Inflammatory macrophage (primary cell): ENCODE measurements at regions not wholly inside any gene's neighbourhood (a gene's known extent, or its start where the extent isn't known, plus 50 kb on each side); places are given as distances from the start of the nearest gene placed in this dataset.
A peak's percentile ranks its signal among the peaks of the same experiment; 100 is the strongest.

Experiments
- DNase-seq, 2 donors: peaks; one replicate each; pipeline ENCODE4 v3.0.0-alpha.2; 2020 to 2022

DNA sequence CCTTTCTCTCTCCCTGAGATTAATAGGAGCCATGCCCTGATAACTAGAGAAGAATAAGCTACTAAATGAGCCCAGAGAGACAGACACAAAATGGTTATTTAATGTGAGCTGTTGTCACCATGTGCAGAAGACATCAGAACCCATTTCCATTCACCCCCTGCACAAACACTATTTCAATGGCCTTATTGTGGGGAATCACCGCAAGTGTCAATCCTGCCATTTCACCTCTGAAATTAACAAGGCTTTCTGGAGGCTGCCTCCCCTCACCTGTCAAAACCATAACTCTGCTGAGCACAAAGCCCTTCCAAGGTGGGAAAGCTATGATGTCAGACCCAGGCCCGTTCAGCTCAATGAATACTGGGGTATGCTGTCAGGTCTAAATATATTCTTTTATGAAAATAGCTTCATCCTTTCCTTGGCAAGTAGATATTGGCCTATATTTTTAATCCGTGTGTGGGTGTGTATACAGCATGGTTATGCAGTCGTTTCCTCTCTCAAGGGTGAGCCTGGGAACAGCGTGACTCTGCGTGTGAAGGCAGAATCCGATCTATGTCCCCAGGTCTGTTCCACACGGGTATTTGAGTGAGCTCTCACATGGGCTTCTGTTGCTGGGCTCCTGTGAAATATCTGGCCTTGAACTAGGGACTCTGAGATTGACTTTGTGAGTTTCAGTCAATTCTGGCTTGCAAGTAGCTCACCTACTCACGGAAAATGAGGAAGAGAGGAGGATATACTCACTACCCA, 266.3 kb downstream of the FBXW7 start:
- no peak for DNase-seq

DNA sequence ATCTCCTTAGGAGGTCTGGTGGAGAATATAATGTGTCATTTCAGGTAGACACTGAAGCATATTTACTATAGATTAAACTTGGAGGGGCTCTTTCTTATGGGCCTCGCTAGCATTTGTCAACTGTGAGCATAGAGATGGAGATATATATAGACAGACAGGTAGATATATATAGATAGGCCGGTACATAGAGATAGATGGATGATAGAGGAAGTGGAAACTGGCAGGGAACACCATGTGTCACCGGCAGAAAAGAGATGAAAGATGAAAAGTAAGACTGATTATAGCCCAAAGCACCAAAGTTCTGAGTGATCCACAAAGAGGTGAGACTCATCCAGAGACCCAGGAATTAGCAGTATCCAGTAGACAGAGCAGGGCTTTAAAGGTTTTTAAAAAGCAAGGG, 268.1 kb downstream of the FBXW7 start:
- DNase-seq = no peak

- no peak for DNase-seq
Measured at GRCh38 chr4:152266831-152267480, 268.9 kb downstream of the FBXW7 start.

DNA sequence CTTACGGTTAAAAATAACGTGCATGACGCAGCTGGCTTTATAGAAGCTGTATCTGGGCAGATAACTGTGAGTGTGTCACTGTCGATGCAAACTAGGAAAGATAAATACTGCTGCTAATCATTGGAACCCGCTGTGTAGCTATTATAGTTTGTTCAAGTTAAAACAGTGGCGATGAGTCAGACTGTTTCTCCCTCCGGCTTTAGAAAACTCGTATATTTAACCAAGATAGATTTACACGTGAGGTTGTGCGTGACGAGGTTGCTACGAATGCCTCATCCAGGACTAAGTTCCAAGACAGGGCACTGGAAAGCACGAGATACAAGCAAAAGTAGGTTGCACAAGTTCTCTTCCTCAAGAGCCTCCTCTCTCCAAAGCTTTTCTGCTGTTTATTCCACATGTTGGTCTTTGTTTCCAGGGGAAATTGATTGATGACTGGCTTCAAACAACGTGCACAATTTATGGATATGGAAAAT, 270.7 kb downstream of the FBXW7 start:
- no peak for DNase-seq

- DNase-seq = no peak
Measured at GRCh38 chr4:152264106-152264505, 271.8 kb downstream of the FBXW7 start.

- no peak for DNase-seq
Measured at GRCh38 chr4:152259866-152260265, 276.0 kb downstream of the FBXW7 start.

GRCh38 chr4:152258804-152259708, 276.8 kb downstream of the FBXW7 start:
- no peak for DNase-seq

- DNase-seq = no peak
Measured at GRCh38 chr4:152258391-152258790, 277.5 kb downstream of the FBXW7 start.

DNA sequence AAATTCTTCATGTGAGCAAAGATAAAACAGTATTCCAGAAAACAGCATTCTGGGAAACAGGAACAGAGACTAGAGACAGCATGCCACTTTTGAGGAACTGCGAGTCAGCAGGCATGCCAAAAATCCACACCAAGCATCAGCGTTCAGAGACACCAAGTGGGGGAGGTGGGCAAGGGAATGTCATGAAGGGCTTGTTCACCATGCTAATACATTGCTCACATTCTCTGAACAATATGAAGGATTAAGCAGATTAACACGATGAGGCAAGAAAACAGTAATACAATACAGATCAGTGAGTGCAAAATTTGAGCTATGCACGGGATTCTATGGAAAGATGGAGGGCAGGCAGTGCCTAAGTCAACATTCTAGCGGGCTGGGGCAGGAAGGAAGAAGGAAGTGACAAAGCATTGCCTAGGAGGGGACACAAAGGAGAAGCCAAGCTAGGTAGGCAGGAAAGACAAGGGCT, 278.3 kb downstream of the FBXW7 start:
- DNase-seq = peak; percentile 9 to 32

GRCh38 chr4:152256996-152257395, 278.9 kb downstream of the FBXW7 start:
- DNase-seq = no peak

DNA sequence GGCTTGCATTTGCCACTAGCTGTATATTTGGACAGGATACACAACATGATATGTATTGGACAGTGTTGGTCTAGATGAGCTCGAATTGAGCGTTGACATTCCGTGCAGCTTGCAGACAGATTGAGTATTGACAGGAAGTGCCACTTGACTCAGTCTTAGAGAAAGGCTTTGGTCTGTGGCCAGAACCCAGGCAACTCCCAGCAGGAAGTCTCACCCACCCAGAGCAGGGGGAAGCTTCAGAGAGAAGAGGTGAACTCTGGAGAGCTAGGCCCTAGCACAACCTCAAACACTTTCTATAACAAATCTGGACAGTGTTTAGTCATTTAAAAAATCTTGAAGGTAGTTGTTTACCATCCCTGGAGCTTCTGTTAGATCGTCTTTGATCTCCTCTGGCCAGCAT, 280.5 kb downstream of the FBXW7 start:
- DNase-seq = peak; percentile 3 to 52

DNA sequence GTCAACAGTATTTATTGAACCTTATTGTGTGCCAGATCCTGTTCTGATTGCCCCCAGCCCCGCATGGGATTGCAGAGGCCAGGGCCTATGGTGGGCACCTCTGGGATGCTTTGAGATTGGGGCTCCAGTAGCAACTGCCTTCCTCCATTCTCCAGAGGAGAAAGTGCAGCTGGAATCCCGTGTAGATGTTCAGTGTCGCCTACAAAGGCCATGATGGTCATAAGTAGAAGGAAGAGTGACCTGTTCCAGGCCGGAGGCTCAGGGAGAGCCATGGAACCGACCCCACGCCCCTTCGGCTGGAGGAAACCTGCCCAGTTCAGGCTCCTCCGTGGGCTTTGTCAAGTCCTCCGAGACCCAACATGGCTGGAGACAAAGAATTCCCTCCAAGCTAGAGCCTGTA, 287.5 kb downstream of the FBXW7 start:
- DNase-seq = no peak

DNA sequence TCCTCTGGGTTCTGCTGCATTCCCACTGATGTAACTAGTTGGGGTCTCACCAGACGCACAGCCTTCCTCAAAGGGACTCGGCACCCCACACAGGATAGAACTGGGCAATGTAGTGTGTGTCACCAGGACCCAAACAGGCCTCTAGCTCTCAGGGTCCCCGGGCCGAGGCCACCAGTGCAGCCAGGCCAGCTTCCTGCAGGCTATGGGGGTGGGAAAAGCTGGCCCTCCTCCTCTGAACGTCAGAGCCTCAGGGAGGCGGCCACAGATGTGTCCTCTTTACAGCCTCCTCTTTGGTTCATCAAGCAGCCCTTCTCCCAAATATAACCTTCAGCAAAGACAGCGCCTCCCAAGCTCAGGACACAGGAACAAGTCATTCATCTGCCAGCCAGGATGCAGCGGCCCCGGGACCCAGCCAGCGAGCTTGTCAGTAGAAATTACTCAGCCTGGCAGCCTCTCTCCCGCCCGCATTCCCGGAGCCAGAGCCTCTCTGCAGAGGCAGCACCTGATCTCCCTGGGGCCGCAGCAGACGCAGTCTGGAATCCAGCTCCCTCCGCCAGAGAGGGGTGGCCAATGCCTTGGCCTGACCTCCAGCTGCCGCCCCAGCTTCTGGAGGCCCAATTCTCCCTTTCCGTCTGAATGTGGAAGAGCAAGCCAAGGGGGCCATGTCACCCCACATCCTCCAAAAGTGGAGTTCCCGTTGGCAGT, 288.5 kb downstream of the FBXW7 start:
- DNase-seq = no peak

GRCh38 chr4:152246659-152247058, 289.2 kb downstream of the FBXW7 start:
- no peak for DNase-seq

DNA sequence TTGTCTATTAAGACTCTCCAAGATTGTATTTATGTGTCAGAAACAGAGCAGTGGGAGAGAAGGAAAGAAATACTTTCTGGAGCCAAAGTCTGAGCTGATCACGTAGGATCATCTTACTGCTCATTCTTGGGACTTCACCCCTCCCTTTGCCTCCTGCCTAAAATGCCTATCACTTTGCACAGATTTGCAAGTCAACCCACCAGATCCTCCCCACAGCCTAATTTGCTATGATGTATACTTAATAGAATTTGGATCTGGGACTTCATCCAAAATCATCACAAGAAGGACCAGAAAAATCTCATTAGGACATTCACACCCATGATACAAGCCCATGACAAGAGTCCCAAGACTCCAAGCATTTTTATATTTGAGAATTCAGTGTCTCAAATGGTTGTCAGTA, 290.2 kb downstream of the FBXW7 start:
- no peak for DNase-seq

DNA sequence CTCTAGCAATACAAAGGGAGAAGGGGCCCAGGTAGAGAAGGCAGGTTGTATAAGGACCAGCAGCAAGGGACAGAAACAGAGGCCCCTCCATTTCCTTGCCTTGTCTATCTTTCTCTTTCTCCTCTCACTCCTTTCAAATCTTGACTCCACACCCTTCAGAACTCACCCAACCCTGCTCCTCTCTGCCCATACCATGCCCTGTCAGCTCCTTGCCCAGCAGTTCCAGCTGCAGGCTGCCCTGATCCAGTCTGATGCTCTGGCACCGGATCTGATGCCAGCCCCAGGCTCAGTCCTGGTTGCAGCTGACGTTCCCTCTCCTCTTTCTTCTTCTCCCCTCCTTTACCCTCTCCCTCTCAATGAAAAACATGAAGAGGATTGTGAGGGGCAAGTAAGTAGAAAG, 291.2 kb downstream of the FBXW7 start:
- DNase-seq = no peak

- peak; percentile 24 to 68 for DNase-seq
Measured at GRCh38 chr4:152243896-152244595, 291.8 kb downstream of the FBXW7 start.

- peak; percentile 12 to 47 for DNase-seq
Measured at GRCh38 chr4:152243206-152243605, 292.7 kb downstream of the FBXW7 start.

DNA sequence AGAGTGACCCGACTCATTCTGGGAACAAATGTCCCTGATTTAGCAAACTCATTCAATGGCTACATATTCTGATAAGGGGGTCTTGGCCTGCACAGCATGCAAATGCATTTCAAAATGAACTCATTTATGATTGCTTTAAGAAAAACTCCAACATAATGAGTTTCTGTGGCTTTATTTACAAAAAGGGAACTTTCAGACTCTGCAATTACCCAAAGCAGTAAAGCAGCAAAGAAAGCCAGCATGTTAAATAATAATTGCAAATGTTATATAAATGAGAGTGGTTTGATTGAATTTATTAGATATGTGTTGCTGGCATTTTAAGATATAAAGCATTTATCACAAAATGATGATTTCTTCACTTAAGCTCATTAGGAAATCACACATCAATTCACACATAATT, 295.7 kb downstream of the FBXW7 start:
- DNase-seq = no peak

- DNase-seq = no peak
Measured at GRCh38 chr4:152239216-152239615, 296.7 kb downstream of the FBXW7 start.

GRCh38 chr4:152236519-152237056, 299.3 kb downstream of the FBXW7 start:
- DNase-seq = no peak

GRCh38 chr4:152235718-152236117, 300.2 kb downstream of the FBXW7 start:
- no peak for DNase-seq
